ENCODE measurements at regions not wholly inside any gene's neighbourhood (a gene's known extent, or its start where the extent isn't known, plus 50 kb on each side); places are given as distances from the start of the nearest gene placed in this dataset.

DNA sequence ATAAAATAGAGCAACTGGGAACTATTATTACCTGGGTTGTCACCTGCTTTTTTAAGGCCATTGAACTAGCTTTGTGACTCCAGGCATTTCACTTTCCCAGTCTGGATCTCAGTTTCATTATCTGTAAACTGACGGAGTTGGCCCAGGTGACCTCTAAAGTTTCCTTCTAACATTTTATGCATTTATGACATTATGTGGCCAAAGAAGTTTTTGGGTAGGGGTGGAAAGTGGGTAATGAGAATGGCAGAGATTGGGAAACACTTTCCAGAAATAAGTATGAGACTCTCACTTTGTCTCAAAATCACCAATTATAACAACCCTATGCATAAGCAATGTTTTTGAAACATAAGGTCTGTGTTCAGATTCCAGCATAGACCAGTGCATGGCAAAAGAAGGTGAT is 99.1 kb upstream of the ARHGEF3 start:
- TF ChIP-seq, protein P1, sequence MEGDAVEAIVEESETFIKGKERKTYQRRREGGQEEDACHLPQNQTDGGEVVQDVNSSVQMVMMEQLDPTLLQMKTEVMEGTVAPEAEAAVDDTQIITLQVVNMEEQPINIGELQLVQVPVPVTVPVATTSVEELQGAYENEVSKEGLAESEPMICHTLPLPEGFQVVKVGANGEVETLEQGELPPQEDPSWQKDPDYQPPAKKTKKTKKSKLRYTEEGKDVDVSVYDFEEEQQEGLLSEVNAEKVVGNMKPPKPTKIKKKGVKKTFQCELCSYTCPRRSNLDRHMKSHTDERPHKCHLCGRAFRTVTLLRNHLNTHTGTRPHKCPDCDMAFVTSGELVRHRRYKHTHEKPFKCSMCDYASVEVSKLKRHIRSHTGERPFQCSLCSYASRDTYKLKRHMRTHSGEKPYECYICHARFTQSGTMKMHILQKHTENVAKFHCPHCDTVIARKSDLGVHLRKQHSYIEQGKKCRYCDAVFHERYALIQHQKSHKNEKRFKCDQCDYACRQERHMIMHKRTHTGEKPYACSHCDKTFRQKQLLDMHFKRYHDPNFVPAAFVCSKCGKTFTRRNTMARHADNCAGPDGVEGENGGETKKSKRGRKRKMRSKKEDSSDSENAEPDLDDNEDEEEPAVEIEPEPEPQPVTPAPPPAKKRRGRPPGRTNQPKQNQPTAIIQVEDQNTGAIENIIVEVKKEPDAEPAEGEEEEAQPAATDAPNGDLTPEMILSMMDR (IDR thresholded peaks at IDR 0.05): no peak
- no peak for TF ChIP-seq POLR2A (IDR thresholded peaks at IDR 0.05)
- TF ChIP-seq POLR2AphosphoS5 (IDR thresholded peaks at IDR 0.05): no peak

Measured in prostate gland (tissue), 2 donors.